Transverse colon (tissue), 3 donors: ENCODE measurements at regions not wholly inside any gene's neighbourhood (a gene's known extent, or its start where the extent isn't known, plus 50 kb on each side); places are given as distances from the start of the nearest gene placed in this dataset.

Experiments used
- CTCF ChIP-seq, 5 experiments: fragments of 200-600 bp in 3 of 5; fragments of 450-650 bp in 2 of 5; sonication (generic) in 3 of 5; IDR thresholded peaks; 1 replicate in 2 of 5; 2 replicates in 3 of 5; pipeline ENCODE4 v1.5.1; 2016 to 2017; ENCODE audit warnings: antibody characterized with exemption in 5 of 5, inconsistent platforms in 3 of 5, mild to moderate bottlenecking in 2 of 5, moderate library complexity in 1 of 5
- EP300 ChIP-seq: sonication (generic); formaldehyde crosslinking; IDR thresholded peaks from one replicate; pipeline ENCODE4 v1.6.1; 2017; ENCODE audit warnings: antibody characterized with exemption, low read depth
- POLR2A ChIP-seq: fragments of 450-650 bp; IDR thresholded peaks from one replicate; pipeline ENCODE4 v1.6.1; 2016; ENCODE audit warnings: antibody characterized with exemption, mild to moderate bottlenecking, moderate library complexity

GRCh38 chr15:96497951-96498350 is 167.5 kb downstream of the NR2F2 start:
- TF ChIP-seq POLR2A: no peak
- no peak for TF ChIP-seq CTCF (IDR thresholded peaks at IDR 0.05)
- no peak for TF ChIP-seq EP300
